ENCODE measurements at regions not wholly inside any gene's neighbourhood (a gene's known extent, or its start where the extent isn't known, plus 50 kb on each side); places are given as distances from the start of the nearest gene placed in this dataset.

DNA sequence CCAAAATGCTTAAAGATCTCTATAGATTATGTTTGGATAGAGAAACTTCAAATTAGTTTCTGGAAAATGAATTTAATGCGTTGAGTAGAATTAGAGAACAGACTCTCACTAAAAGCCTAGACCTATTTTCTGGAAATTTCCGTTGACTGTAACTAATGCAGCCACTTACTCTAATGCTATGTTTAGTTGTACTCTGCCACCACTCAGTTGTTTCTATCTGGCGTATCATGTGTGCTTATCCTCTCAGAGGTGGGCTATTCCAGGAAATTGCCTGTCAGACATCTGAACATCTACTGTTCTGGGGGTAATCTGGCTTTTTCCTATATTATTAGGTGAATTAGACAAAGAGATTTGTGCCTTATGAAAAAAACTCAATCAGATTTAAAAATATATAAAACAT lies 347.1 kb upstream of the FSTL5 start:
- Histone ChIP-seq H3K27ac (no peak overlapping the region), H3K9me3 (no peaks in the 10 kb centered on the region), H3K36me3 (no peaks in the 10 kb centered on the region), H3K4me3 (no peak overlapping the region), H3K27me3 (replicated peaks in 1 of 7) (no peaks in the 10 kb centered on the region), H3K4me1 (no peaks in the 10 kb centered on the region)
- DNase-seq, result no peak
- TF ChIP-seq, protein P1, sequence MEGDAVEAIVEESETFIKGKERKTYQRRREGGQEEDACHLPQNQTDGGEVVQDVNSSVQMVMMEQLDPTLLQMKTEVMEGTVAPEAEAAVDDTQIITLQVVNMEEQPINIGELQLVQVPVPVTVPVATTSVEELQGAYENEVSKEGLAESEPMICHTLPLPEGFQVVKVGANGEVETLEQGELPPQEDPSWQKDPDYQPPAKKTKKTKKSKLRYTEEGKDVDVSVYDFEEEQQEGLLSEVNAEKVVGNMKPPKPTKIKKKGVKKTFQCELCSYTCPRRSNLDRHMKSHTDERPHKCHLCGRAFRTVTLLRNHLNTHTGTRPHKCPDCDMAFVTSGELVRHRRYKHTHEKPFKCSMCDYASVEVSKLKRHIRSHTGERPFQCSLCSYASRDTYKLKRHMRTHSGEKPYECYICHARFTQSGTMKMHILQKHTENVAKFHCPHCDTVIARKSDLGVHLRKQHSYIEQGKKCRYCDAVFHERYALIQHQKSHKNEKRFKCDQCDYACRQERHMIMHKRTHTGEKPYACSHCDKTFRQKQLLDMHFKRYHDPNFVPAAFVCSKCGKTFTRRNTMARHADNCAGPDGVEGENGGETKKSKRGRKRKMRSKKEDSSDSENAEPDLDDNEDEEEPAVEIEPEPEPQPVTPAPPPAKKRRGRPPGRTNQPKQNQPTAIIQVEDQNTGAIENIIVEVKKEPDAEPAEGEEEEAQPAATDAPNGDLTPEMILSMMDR (IDR thresholded peaks at IDR 0.05 in 8 of 11, conservative IDR thresholded peaks at IDR 0.05 in 3 of 11), result no peak
- no peak for TF ChIP-seq POLR2AphosphoS5 (IDR thresholded peaks at IDR 0.05)
- no peak for TF ChIP-seq POLR2A (IDR thresholded peaks at IDR 0.05)
- 82 to 91% (median 85%) methylated on average over 3 of the region's 3 CpGs for WGBS, 5 donors
- intact Hi-C loops (cut with DNase I; ENCODE audit: low total_unique reads), result no loop called here

DNA sequence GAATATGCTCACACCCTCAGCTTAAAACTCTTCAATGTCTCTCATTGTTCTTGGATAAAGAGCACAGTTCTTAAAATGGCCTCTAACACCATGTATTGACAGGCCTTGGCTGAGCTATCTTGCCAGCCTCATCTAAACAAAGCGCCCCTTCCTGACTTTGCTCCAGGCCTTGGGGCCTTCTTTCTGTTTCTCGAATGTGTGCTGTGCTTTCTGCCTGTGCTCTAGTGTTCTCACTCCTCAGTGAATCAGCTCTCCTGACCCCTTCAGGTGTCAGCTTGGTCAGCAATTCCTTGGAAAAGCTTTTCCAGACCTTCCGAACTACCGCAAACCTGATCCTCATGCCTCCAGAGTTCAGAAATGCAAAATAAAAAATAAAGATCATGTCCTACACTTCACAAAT lies 346.3 kb upstream of the FSTL5 start:
- H3K4me1 ChIP-seq, result no peaks in the 10 kb centered on the region
- H3K4me3 ChIP-seq, result no peak overlapping the region
- no peak overlapping the region for H3K27ac ChIP-seq
- TF ChIP-seq POLR2A (IDR thresholded peaks at IDR 0.05) (no peak), POLR2AphosphoS5 (IDR thresholded peaks at IDR 0.05) (no peak)
- TF ChIP-seq, protein P1 (IDR thresholded peaks at IDR 0.05 in 8 of 11, conservative IDR thresholded peaks at IDR 0.05 in 3 of 11), result no peak
- DNase-seq, result no peak
- intact Hi-C loops (cut with DNase I; ENCODE audit: low total_unique reads), result no loop called here
- no peaks in the 10 kb centered on the region for H3K9me3 ChIP-seq
- no peaks in the 10 kb centered on the region for H3K27me3 ChIP-seq (replicated peaks in 1 of 7)
- H3K36me3 ChIP-seq, result no peaks in the 10 kb centered on the region
- 86 to 94% (median 90%) methylated on average over 4 of the region's 4 CpGs for WGBS, 5 donors

DNA sequence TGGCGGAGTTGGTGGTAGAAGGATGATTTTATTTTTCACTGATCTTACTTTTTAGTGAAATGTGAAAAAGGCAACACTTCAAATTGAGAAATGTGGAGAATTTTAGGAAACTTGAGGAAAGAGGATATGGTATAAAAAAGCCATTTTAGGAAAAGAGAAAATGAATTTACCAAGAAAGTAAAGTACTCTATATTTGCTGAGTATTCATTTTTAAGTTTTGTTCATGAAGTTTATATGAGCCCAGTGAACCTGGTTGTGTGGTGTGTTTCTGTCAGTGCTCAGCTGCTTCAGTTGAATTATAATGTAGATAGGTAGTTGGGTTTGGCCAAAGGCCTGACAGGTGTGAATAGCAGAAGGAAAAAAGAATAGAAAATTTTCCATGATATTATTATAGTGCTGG lies 345.5 kb upstream of the FSTL5 start:
- WGBS, 5 donors, result 91 to 98% (median 95%) methylated on average over 1 of the region's 1 CpG
- intact Hi-C loops (cut with DNase I; ENCODE audit: low total_unique reads), result no loop called here

DNA sequence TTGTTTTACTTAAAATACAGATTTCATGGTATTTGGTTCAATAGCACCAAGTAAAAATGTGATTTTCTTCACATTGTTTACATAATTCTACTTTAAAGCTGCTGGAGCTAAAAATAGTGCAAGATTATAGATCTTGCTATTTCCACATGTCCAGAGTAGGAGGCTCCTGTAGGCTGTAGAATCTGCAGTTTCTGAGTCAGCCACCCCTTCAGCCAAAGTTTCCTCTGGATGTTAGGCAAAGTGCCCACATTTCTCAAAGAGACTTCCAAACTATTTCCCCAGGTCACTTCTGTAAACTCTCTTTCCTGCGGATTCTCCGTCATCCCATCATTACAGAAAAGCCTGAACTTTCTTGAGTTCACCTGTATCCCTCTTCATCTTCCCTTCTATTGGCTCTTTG lies 342.5 kb upstream of the FSTL5 start:
- no peaks in the 10 kb centered on the region for H3K27me3 ChIP-seq (replicated peaks in 1 of 7)
- DNase-seq, result no peak
- TF ChIP-seq, protein P1 (IDR thresholded peaks at IDR 0.05 in 8 of 11, conservative IDR thresholded peaks at IDR 0.05 in 3 of 11), result no peak
- TF ChIP-seq POLR2A (IDR thresholded peaks at IDR 0.05) (no peak), POLR2AphosphoS5 (IDR thresholded peaks at IDR 0.05) (no peak)
- H3K36me3 ChIP-seq, result no peaks in the 10 kb centered on the region
- H3K27ac ChIP-seq, result no peak overlapping the region
- intact Hi-C loops (cut with DNase I; ENCODE audit: low total_unique reads), result no loop called here
- no peak overlapping the region for H3K4me3 ChIP-seq
- 86 to 96% (median 91%) methylated on average over 2 of the region's 2 CpGs for WGBS, 5 donors
- no peaks in the 10 kb centered on the region for H3K9me3 ChIP-seq
- no peaks in the 10 kb centered on the region for H3K4me1 ChIP-seq

More for the DNA sequence above, 345.5 kb upstream of the FSTL5 start:
- Histone ChIP-seq H3K4me1 (no peaks in the 10 kb centered on the region), H3K4me3 (no peak overlapping the region), H3K36me3 (no peaks in the 10 kb centered on the region), H3K27ac (no peak overlapping the region), H3K9me3 (no peaks in the 10 kb centered on the region), H3K27me3 (replicated peaks in 1 of 7) (no peaks in the 10 kb centered on the region)
- TF ChIP-seq POLR2A (IDR thresholded peaks at IDR 0.05) (no peak), POLR2AphosphoS5 (IDR thresholded peaks at IDR 0.05) (no peak)
- TF ChIP-seq, protein P1 (IDR thresholded peaks at IDR 0.05 in 8 of 11, conservative IDR thresholded peaks at IDR 0.05 in 3 of 11), result no peak
- DNase-seq, result no peak

Measured in spleen (tissue), 11 donors.